Caki2 (cell line): ENCODE measurements at regions not wholly inside any gene's neighbourhood (a gene's known extent, or its start where the extent isn't known, plus 50 kb on each side); places are given as distances from the start of the nearest gene placed in this dataset.

Experiments
- DNase-seq: peaks from one replicate; pipeline ENCODE4 v3.0.0-alpha.2; 2015; ENCODE audit warnings: low read depth
- in situ Hi-C: cut with HindIII; loops from 2 replicates; pipeline ENCODE4 v1.10.0; 2016; ENCODE audit warnings: low sequenced_read_pairs, low pct_unique_long_range_greater_than_20kb, mixed read lengths

- DNase-seq, result no peak
- in situ Hi-C loops, result no loop called here
These were observed 403.0 kb downstream of the ANKRD7 start for GRCh38 chr7:118627467-118627866.

GRCh38 chr7:118629898-118630438 lies 405.5 kb downstream of the ANKRD7 start:
- in situ Hi-C loops, result no loop called here
- no peak for DNase-seq

DNA sequence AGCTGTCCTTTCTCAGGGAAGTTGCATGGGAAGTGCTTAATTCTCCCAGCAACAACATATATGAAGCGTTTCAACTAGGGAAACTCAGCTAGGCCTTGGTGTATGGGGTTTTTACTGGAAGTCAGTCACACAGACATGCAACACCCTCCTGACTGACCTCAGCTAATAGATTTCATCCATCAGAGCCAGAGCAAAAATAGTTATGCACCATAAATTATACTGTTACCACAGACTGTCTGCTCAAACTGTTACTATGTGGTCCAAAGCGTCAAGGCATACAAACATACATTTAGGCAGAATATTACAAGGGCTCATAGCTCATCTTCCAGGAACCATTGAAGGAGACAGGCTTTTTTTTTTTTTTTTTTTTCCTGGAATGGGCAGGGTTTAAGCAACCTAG lies 417.9 kb downstream of the ANKRD7 start:
- DNase-seq, result no peak
- in situ Hi-C loops, result no loop called here

DNA sequence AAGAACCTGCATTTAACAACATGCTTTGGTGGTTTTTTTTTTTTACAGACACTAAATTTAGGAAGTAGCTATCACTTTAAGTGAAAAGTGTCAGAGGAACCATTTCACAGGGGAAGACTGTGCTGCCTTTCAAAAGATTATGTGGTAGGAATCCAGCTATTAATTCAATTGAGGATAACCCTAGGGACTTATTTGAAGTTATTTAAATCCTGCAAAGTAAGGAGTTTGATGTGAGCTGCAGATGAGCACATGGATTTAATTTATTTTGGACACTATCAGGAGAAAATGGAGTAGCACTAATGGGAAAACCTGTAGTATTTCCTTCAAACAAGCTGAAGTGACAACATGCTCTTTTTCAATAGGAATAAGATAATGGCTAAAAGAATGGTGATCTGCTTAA lies 419.8 kb downstream of the ANKRD7 start:
- in situ Hi-C loops, result no loop called here
- DNase-seq, result no peak

GRCh38 chr7:118648002-118648401 lies 423.5 kb downstream of the ANKRD7 start:
- in situ Hi-C loops, result no loop called here
- DNase-seq, result no peak

DNA sequence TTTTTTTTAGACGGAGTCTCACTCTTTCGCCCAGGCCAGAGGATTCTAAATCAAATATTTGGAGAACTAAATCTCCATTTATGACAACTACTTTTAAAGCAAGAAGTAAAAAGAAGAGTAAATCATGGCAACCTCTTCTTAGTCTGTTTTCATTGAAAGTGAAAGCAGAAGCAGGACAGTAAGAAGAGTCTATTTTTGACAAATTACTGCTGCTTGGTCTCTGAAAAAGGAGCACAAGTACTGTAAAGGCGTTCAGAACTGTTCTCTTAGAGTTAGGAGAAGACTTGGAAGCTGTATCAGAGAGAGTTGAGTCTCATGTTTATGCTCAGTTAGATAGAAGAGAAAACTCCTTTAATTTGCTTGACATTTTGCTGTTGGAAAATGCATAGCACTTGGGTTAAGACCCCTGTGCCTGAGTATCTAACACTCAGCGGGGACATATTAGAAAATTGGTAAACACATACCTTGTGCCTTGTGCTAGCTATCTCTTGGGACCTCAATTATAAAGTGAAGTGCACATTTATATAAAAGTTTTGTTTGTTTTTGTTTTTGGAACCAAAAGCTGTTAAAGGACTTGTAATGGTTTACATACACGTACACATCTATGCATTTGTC lies 433.0 kb downstream of the ANKRD7 start:
- in situ Hi-C loops, result no loop called here
- no peak for DNase-seq

DNA sequence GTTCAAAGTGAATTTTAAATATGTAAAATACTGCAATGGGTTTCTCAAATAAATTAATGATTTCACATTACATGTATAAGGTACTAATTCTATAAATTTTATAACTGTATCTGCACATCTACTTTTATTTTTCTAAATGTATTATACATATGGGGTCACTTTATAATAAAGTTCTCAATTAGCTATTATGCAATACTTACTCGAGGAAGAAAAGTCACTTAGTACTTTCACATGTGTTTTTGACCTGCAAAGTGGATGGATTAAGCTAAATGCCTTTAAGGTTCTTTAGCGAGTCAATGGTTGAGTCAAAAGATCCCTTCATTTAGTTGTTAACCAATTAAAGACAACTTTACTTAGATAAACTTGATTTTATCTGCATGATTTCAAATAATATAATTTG lies 437.8 kb downstream of the ANKRD7 start:
- no peak for DNase-seq
- in situ Hi-C loops, result no loop called here

DNA sequence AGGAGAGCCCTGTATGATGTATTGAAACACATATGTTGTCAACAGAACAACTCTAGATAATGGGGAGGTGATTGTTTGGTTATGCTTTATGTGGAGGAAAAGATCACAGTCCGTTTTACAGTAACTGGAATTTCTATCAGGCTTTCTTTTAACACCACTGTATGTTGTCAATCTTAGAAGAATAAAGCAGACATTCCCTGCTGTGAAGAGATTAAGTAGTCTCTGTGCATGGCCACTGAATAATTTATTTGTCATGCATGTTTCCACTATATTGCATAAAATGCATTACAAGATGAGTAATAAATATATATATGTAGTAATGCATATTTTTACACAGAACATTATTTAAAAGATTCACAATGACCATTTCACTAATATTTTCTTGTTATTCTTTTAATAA lies 440.0 kb downstream of the ANKRD7 start:
- DNase-seq, result no peak
- in situ Hi-C loops, result no loop called here

GRCh38 chr7:118671149-118671548 lies 446.6 kb downstream of the ANKRD7 start:
- DNase-seq, result no peak
- in situ Hi-C loops, result no loop called here

- in situ Hi-C loops, result no loop called here
- DNase-seq, result no peak
These were observed 460.3 kb downstream of the ANKRD7 start for GRCh38 chr7:118684796-118685195.

DNA sequence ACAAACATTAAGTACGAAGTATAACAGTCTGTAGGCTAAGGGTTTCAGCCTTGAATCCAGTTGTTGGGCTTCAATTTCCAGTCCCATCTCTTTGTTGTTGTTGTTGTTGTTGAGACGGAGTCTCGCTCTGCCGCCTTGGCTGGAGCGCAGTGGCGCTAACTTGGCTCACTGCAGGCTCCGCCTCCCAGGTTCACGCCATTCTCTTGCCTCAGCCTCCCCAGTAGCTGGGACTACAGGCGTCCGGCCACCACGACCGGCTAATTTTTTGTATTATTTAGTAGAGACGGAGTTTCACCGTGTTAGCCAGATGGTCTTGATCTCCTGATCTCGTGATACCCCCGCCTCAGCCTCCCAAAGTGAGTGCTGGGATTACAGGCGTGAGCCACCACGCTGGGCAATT lies 464.9 kb downstream of the ANKRD7 start:
- in situ Hi-C loops, result no loop called here
- no peak for DNase-seq

DNA sequence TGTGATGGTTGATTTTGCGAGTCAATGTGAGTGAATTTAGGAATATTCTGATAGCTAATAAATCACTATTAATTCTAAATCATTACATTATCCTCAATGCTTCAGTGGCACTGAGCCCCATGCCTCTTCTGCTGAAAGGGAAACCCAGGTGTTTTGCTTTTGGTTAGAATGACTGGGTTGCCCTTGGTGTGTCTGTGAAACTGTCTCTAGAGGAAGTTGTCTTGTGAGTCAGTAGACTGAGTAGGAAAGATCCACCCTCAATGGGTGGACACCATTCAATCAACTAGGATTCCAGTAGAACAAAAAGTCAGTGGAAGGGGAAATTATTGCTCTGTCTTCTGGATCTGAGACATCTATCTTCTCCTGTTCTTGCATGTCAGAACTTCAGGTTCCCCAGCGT lies 472.4 kb downstream of the ANKRD7 start:
- DNase-seq, result no peak
- in situ Hi-C loops, result no loop called here

DNA sequence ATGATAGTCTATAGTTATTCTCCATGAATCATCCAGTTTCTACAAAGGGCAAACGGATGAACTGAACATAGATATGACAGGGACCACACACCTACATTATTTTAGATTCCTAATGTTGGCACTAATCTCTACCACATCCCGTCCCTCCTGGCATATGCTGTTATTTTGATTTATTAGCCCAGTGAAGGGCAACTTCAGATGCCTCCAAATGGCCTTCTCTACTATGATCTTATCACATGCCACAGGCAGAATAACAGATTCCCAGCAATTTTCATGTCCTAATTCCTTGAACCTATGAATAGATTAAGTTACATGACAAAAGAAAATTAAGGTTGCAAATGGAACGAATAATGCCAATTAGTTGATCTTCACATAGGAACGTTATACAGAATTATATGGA lies 474.7 kb downstream of the ANKRD7 start:
- in situ Hi-C loops, result no loop called here

GRCh38 chr7:118708741-118709140 lies 484.2 kb downstream of the ANKRD7 start:
- no peak for DNase-seq
- in situ Hi-C loops, result no loop called here

More for the DNA sequence above, 474.7 kb downstream of the ANKRD7 start:
- no peak for DNase-seq

DNA sequence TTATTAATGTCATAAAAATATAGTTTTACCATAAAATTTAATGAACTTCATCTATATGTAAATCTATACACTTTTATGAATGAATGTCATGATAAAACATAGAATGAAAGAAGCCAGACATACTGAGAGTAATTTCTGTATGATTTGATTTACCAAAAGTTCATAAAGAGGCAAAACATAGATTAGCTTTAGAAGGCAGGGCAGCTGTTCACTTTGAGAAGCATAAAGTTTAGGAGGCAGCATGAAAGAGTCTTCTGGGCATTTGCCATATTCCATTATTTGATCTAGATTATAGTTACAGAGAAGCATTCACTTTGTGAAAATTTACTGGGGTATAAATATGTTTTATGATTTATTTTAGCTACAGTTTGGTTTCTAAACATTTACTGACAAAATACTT lies 487.2 kb downstream of the ANKRD7 start:
- in situ Hi-C loops, result no loop called here
- no peak for DNase-seq

GRCh38 chr7:118713039-118713438 lies 488.5 kb downstream of the ANKRD7 start:
- DNase-seq, result no peak
- in situ Hi-C loops, result no loop called here

GRCh38 chr7:118720632-118721031 lies 496.1 kb downstream of the ANKRD7 start:
- DNase-seq, result no peak
- in situ Hi-C loops, result no loop called here

DNA sequence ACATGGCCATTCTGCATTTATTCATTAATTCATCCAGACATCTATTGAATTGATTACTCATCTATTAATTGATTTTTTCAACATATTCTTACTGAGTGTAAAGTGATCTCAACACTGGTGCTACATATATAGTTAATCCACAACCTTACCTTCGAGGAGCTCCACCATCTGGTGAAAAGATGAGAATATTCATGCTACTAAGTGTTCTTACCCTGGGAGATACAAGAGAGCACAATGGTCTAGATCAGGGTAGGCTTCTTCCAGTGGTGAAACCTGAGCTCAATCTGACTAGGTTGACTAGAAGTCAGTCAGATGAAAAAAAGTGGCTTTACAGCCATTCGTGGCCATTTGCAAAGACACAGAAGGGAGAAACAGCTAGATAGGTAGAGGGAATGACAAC lies 507.4 kb downstream of the ANKRD7 start:
- in situ Hi-C loops, result no loop called here
- DNase-seq, result no peak

- in situ Hi-C loops, result no loop called here
- no peak for DNase-seq
These were observed 510.0 kb downstream of the ANKRD7 start for GRCh38 chr7:118734541-118734940.

DNA sequence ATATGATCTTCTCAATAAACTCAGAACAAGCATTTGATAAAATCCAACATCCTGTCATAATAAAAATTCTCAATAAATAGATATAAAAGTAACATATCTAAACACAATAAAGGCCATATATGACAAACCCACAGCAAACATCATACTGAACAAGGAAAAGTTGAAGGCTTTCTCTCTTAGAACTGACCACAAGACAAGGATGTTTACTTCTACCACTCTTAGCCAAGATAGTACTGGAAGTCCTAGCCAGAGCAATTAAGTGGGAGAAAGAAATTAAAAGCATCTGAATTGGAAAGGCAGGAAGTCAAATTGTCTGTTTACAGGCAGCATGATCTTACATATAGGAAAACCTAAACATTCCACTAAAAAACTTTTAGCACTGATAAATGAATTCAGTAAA lies 510.9 kb downstream of the ANKRD7 start:
- in situ Hi-C loops, result no loop called here
- no peak for DNase-seq
